EL (cell line): ENCODE measurements at regions not wholly inside any gene's neighbourhood (a gene's known extent, or its start where the extent isn't known, plus 50 kb on each side); places are given as distances from the start of the nearest gene placed in this dataset.

Experiments
- DNase-seq: peaks from one replicate; pipeline ENCODE4 v3.0.0-alpha.2; 2016

- no peak for DNase-seq
Observed at GRCh38 chr10:3537518-3537917, 247.5 kb downstream of the KLF6 start.

- DNase-seq: no peak
Observed at GRCh38 chr10:3535001-3535400, 250.0 kb downstream of the KLF6 start.

GRCh38 chr10:3534433-3534832 lies 250.6 kb downstream of the KLF6 start:
- no peak for DNase-seq

- DNase-seq: no peak
Observed at GRCh38 chr10:3533296-3533695, 251.7 kb downstream of the KLF6 start.

DNA sequence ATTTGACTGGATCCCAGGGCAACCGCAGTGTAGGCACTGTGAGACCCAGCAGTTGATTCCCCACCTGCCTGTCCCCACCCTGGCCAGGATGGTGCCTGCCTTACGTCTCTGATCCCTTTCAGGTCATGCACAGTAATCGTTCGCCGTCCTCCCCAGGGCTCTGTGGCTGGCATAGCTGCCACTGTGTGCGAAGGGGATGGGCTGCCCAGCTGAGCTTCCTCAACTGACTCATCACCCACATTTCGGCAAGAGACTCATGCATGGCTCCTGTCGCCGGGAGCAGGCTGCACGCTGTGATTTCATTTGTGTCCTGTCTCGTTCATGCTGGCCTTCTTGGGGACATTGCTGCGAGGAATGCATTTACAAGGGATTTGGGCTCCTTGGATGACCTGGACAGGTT lies 252.4 kb downstream of the KLF6 start:
- DNase-seq: no peak

DNA sequence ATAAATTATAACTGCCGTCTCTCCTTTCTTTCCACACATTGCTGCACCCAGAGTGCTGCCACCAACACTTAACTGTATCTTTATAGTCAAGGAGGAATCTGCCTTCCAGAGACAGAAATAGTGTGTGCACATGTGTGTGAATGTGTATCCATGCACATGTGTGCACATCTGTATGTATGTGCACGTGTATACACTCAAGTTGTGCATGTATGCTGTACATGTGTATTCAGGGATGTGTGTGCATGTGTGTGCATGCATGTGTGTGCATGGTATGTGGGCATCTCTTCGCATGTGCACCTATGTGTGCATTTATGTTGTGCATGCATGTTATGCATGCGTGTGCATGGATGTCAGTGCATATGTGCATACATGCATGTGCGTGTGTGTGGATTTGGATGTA lies 253.3 kb downstream of the KLF6 start:
- DNase-seq: no peak

DNA sequence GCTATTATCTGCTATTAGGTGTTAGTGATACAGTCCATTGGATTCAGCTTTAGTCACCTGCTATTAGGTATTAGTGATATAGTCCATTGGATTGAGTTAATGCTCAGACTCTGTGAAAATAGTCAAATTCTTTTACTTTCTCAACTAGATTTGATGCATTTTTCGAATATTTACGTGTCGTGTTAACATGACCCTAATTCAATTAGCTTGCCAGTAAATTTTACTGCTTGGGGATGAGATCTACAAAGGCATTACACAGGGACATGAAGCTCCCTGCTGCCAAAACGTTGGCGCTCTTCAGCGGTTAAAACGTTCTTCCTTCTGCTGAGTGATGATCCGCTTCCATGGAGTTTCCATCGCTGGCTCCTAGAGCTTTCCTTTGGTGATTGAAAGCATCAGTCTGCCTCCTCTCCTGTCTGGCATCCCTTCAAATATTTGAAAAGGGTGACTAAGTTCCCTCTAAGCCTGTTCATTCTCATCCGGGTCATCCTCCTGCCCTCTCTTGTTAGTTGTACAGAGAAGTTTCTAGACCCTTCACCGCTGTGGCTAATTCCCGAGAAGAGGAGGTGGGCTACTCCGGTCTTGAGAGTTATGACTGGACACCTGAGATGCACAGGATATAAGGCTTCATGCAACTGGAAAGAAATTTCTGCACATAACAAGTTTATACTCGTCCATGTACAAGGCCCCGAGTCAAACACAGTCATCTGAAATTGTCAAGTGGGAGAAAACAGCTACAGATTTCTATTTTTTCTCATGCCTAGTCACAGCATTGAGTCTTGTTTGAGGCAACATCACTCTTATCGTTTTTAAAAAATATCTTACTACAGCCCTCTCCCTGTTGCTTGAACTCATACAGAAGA lies 254.0 kb downstream of the KLF6 start:
- DNase-seq: no peak

DNA sequence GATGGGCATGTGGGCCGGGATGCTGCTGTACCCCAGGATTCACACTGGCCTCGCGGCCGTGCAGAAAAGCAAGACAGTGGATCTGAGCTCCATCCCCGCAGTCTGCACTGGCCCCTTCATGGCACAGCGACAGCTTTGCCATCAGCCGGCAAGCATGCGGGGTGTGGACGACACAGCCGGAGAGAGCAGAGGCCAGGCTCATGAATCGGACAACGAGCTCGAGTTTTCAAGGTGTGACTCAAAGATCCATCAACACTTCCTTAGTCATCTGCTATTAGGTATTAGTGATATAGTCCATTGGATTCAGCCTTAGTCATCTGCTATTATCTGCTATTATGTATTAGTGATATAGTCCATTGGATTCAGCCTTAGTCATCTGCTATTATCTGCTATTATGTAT lies 254.7 kb downstream of the KLF6 start:
- no peak for DNase-seq

DNA sequence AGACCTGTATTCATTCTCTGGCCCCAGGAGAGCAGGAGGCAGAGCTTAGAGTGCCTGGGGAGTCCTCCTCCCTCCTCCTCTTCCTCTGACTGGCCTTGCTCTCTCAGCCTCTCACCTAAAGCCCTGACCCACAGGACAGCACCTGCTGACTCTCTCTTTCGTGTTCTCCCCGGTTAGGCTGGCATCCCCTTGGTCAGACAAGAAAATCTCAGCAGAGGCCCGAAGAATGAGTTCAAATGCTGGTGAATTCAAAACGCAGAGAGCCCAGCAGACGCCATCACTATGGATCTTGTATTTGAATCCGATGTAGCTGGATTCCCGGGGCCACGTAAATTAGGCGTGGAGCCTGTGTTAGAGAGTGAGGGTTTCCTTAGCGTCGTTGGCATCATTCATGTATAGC lies 255.3 kb downstream of the KLF6 start:
- DNase-seq: no peak

DNA sequence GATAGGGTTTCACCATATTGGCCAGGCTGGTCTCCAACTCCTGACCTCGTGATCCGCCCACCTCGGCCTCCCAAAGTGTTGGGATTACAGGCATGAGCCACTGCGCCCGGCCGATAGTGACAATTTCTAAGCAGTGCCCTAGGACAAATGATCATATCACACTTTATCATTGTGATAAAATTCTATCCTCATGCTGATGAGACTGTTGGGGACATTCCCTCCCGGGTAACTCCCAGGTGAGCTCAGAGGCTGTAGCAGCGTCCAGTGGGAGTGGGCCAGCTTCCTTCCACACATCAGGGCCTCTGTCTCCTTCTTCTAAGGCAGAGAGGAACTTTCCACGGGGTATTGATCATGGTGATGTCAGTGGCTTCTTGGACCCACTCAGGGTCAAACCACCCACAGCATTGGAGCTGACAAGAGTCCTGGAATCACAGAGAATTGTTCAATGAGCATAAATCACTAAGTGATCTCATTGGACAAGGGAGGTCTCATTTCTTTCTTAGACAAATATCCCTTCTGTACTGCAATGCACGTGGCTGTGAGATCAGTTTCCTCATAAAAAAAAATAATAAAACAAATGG lies 256.1 kb downstream of the KLF6 start:
- DNase-seq: no peak

GRCh38 chr10:3528271-3528670 lies 256.7 kb downstream of the KLF6 start:
- no peak for DNase-seq

DNA sequence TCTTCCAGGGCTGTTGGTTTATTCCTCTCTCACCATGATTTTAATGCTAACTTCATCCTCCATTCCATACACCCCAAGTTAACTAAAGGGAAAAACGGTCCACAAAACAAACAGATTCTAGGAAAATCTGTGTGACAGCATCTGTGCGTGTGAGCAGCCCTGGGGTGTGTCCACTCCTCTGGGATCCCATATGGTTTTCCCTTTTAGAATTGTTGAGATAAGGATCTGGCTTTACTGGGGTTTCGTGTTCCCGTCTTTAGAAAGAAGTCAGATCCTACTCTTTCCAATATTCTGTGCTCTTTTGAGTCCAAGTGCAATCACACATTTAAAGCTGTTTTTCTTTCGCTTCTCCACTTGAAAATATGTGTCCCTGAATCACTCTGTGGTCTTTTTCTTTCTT lies 257.1 kb downstream of the KLF6 start:
- DNase-seq: no peak

DNA sequence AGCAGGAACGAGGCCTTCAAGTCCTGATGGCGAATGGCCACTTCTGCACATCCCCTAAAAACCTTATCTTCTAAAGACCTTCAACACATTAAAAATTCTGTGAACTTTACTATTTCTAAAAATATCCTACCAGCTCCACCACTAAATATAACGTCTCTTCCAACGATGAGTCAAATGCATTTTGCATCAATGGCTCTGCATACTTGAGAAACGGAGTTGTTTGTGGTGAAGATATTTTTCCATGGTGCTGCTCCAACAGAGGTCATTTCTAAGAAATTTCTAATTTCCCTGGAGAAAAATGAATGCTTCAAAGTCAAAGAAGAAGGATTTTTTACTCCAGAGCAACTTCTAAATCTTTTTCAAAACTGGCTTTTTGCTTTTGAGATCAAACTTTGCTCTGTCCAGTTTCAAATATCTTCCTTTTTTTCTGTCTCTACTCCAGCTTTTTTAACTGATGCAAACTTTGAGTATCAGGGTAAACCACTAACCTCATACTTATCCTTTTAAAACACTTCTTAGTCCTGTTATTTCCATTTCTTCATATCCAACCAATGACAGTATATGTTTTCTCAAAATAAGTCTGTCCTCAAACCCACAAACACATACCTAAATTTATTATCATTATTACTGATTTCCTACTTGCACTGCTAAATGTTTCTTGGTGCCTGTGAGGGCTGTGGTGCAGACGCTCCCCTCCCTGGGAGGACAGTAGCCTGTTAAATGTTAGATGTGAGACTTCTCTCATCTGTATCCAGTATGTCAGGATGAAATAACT lies 258.1 kb downstream of the KLF6 start:
- peak; percentile 57 for DNase-seq

- peak; percentile 96 for DNase-seq
Observed at GRCh38 chr10:3525832-3526449, 259.1 kb downstream of the KLF6 start.

- no peak for DNase-seq
Observed at GRCh38 chr10:3524086-3524960, 260.7 kb downstream of the KLF6 start.

GRCh38 chr10:3523309-3524050 lies 261.5 kb downstream of the KLF6 start:
- no peak for DNase-seq

DNA sequence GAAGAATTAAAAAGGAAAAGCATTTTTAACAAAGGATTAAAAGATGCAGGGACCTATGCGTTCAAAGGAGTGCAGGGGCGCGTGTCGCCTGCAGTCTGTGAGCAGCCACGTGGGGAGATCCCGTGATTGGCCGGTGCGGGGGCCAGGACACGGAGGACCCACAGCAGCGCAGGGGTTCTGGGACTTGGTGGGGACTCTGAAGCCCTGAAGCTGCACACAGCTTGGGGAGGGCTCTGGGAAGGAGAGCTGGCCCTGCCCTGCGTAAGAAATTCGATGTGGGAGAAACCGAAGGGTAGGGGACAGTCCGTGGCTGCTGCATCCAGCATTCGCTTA lies 268.1 kb downstream of the KLF6 start:
- DNase-seq: no peak

GRCh38 chr10:3516234-3516922 lies 268.6 kb downstream of the KLF6 start:
- no peak for DNase-seq

GRCh38 chr10:3514691-3515090 lies 270.3 kb downstream of the KLF6 start:
- no peak for DNase-seq

DNA sequence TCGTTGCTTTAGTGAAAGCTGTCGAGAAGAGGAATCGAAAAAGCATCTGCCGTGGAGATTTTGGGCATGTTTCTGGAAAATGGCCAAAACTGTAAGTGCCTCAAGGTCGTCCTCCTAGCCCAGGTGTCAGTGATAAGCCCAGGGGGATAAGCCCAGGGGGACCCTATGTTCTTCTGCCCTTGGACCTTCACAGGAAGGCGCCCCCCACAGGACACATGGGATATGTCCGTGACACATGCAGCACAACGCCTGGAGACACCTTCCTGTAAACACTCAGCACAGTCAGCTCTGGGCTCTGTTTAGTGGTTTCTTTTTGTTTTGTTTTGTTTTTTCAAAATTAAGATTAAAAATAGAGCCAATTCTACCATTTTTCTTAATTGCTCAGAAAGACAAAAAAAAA lies 272.7 kb downstream of the KLF6 start:
- DNase-seq: no peak

DNA sequence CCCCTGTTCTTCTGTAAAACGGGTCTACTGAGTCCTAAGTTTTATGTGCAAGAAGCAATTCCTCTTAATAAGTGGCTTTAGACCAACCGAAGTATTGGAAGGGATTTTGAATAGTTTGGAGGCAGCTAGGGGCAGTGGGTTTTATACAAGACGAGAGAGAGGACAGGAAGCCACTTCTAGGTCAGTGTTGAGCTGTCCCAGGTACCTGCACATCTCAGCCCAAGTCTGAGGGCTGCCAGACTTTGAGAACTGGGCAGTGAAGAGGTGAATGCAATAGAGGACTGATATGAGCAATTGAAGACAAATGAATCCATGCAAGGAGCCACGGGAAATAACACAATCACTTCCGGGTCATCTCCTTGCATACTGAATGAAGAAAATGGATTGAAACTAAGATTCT lies 273.5 kb downstream of the KLF6 start:
- no peak for DNase-seq
